ENCODE measurements at regions not wholly inside any gene's neighbourhood (a gene's known extent, or its start where the extent isn't known, plus 50 kb on each side); places are given as distances from the start of the nearest gene placed in this dataset.

- TF ChIP-seq ZNF384 (IDR thresholded peaks at IDR 0.05; ENCODE audit: low read depth, low read length) = 0 out of 2 replicates have a peak, but pooled peaks have one; percentile 23
- no peak for TF ChIP-seq ZNF507 (tag; conservative IDR thresholded peaks at IDR 0.05)
- TF ChIP-seq SNIP1 (IDR thresholded peaks at IDR 0.05; ENCODE audit: low read depth) = no peak
- TF ChIP-seq MTF1 (CRISPR knock-in tag; IDR thresholded peaks at IDR 0.05; ENCODE audit: borderline replicate concordance) = no peak
- 0 out of 2 replicates have a peak, but pooled peaks have one; percentile 7 for TF ChIP-seq SPI1 (IDR thresholded peaks at IDR 0.05; ENCODE audit: borderline replicate concordance, low read depth, low read length)
- no peak for TF ChIP-seq NFATC3 (IDR thresholded peaks at IDR 0.05)
- TF ChIP-seq ELF4 (CRISPR knock-in tag; IDR thresholded peaks at IDR 0.05) = no peak
- no peak for TF ChIP-seq PTTG1 (tag; IDR thresholded peaks at IDR 0.05; ENCODE audit: low read depth)
- no peak for TF ChIP-seq STAG1 (CRISPR knock-in tag; IDR thresholded peaks at IDR 0.05; ENCODE audit: borderline replicate concordance)
Measured at GRCh38 chr7:36057323-36057722, 95.7 kb upstream of the EEPD1 start (continued).

GRCh38 chr7:36058020-36058592 lies 94.9 kb upstream of the EEPD1 start:
- no TSS peak for BruUV-seq (replicated peaks)

More at GRCh38 chr7:36058020-36058592, 94.9 kb upstream of the EEPD1 start:
- no peak for TF ChIP-seq NUFIP1 (IDR thresholded peaks at IDR 0.05; ENCODE audit: partially characterized antibody)
- TF ChIP-seq ADNP (tag; IDR thresholded peaks at IDR 0.05) = no peak
- TF ChIP-seq, protein P1, sequence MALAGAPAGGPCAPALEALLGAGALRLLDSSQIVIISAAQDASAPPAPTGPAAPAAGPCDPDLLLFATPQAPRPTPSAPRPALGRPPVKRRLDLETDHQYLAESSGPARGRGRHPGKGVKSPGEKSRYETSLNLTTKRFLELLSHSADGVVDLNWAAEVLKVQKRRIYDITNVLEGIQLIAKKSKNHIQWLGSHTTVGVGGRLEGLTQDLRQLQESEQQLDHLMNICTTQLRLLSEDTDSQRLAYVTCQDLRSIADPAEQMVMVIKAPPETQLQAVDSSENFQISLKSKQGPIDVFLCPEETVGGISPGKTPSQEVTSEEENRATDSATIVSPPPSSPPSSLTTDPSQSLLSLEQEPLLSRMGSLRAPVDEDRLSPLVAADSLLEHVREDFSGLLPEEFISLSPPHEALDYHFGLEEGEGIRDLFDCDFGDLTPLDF (CRISPR knock-in tag; IDR thresholded peaks at IDR 0.05) = no peak
- TF ChIP-seq SIRT6 (IDR thresholded peaks at IDR 0.05; ENCODE audit: low read depth, low read length) = no peak
- no peak for TF ChIP-seq SREBF1 (IDR thresholded peaks at IDR 0.05; ENCODE audit: borderline replicate concordance, low read depth, low read length)
- TF ChIP-seq TBL1XR1 (IDR thresholded peaks at IDR 0.05; ENCODE audit: low read length in 2 of 2) = no peak
- Histone ChIP-seq H3K9me3 (replicated peaks; ENCODE audit: control insufficient read depth, insufficient read depth, low read depth, low read length) (no peaks in the 10 kb centered on the region), H3K9ac (ENCODE audit: insufficient read depth in 1 of 2, low read depth in 2 of 2, low read length in 2 of 2) (no peak overlapping the region; a peak in 1 of 4 replicates), H3K4me2 (ENCODE audit: insufficient read depth, low read length) (no peak overlapping the region), H3K4me3 (no peak overlapping the region), H3K27ac (ENCODE audit: extremely low read depth, low read depth, low read length) (no peak overlapping the region), H3K36me3 (ENCODE audit: control insufficient read depth, insufficient read depth, low read length) (no peaks in the 10 kb centered on the region), H3K9me1 (ENCODE audit: control insufficient read depth, insufficient read depth, low read length) (no peaks in the 10 kb centered on the region), H3K4me1 (replicated peaks in 1 of 2; ENCODE audit: control insufficient read depth in 2 of 2, insufficient read depth in 2 of 2, low read length in 2 of 2) (no peaks in the 10 kb centered on the region), H3K79me2 (ENCODE audit: control insufficient read depth, insufficient read depth, low read length) (no peaks in the 10 kb centered on the region), H4K20me1 (replicated peaks; ENCODE audit: control insufficient read depth, insufficient read depth, low read length) (no peaks in the 10 kb centered on the region), H3K27me3 (ENCODE audit: control insufficient read depth in 2 of 2, insufficient read depth in 2 of 2, low read length in 2 of 2) (peaks cover 5 to 30% of the 10 kb centered on the region in 2 experiments; a peak in 3 of 5 replicates), H2AFZ (ENCODE audit: low read depth, low read length) (no peak overlapping the region)
- ChIA-PET POLR2A (no interaction called here), CTCF (ENCODE audit: low intra/inter-chr PET ratio) (no interaction called here)
- DNase-seq (ENCODE audit: extremely low read depth in 1 of 4, low spot score in 3 of 4) = no peak
- no peak for FAIRE-seq
- intact Hi-C loops (cut with micrococcal nuclease) (no loop called here), in situ Hi-C loops (cut with MboI) (no loop called here)
- 9% methylated on average over 7 of the region's 9 CpGs for WGBS (ENCODE audit: insufficient coverage, low coverage, missing lambda C conversion rate)
- ATAC-seq = no peak
